T-helper 2 cell treated with Interferon-gamma antibody and Interleukin-4, amounts not matched to agents 5 μg/mL and 100 μg/mL, for 36 hours (primary cell): ENCODE measurements at regions not wholly inside any gene's neighbourhood (a gene's known extent, or its start where the extent isn't known, plus 50 kb on each side); places are given as distances from the start of the nearest gene placed in this dataset.
"Not testable (repeated sequence)": the region's sequence is repeated elsewhere in the genome, so short reads cannot be mapped to it uniquely, and the experiment has no call there.

ENCODE experiments used
- DNase-seq: peaks from one replicate; pipeline ENCODE4 v3.0.0; 2021; ENCODE audit warnings: low spot score
- H3K27ac Mint-ChIP-seq: one replicate; pipeline ENCODE4 v1.8.0; 2021; ENCODE audit warnings: mild to moderate bottlenecking, mixed read lengths
- H3K27me3 Mint-ChIP-seq: one replicate; pipeline ENCODE4 v1.8.0; 2021; ENCODE audit warnings: low read depth, mixed read lengths
- H3K36me3 Mint-ChIP-seq: one replicate; pipeline ENCODE4 v1.8.0; 2021; ENCODE audit warnings: low read depth, mixed read lengths
- H3K4me1 Mint-ChIP-seq: one replicate; pipeline ENCODE4 v1.8.0; 2021; ENCODE audit warnings: low read depth, mixed read lengths
- H3K4me3 Mint-ChIP-seq: one replicate; pipeline ENCODE4 v1.8.0; 2022; ENCODE audit warnings: mild to moderate bottlenecking, moderate library complexity, mixed read lengths
- H3K9me3 Mint-ChIP-seq: one replicate; pipeline ENCODE4 v1.8.0; 2021; ENCODE audit warnings: mixed read lengths

- DNase-seq: no peak
- Mint-ChIP-seq H3K27ac (no peak overlapping the region), H3K9me3 (no peaks in the 10 kb centered on the region), H3K4me3 (no peak overlapping the region), H3K4me1 (no peaks in the 10 kb centered on the region), H3K36me3 (no peaks in the 10 kb centered on the region), H3K27me3 (no peaks in the 10 kb centered on the region)
These were observed 90.3 kb downstream of the NKX2-1 start for GRCh38 chr14:36429692-36430091.

GRCh38 chr14:36428350-36428749 is 91.7 kb downstream of the NKX2-1 start:
- Mint-ChIP-seq H3K36me3 (no peaks in the 10 kb centered on the region), H3K27ac (no peak overlapping the region), H3K4me1 (no peaks in the 10 kb centered on the region), H3K4me3 (no peak overlapping the region), H3K27me3 (no peaks in the 10 kb centered on the region), H3K9me3 (no peaks in the 10 kb centered on the region)
- DNase-seq: no peak

GRCh38 chr14:36426836-36427235 is 93.2 kb downstream of the NKX2-1 start:
- Mint-ChIP-seq H3K27ac (no peak overlapping the region), H3K27me3 (no peaks in the 10 kb centered on the region), H3K9me3 (no peaks in the 10 kb centered on the region), H3K4me3 (no peak overlapping the region), H3K36me3 (no peaks in the 10 kb centered on the region), H3K4me1 (no peaks in the 10 kb centered on the region)
- no peak for DNase-seq

- H3K27me3 Mint-ChIP-seq: no peaks in the 10 kb centered on the region
- no peak for DNase-seq
- H3K4me3 Mint-ChIP-seq: no peak overlapping the region
- no peaks in the 10 kb centered on the region for H3K36me3 Mint-ChIP-seq
- H3K4me1 Mint-ChIP-seq: no peaks in the 10 kb centered on the region
- no peak overlapping the region for H3K27ac Mint-ChIP-seq
- no peaks in the 10 kb centered on the region for H3K9me3 Mint-ChIP-seq
These were observed 93.9 kb downstream of the NKX2-1 start for GRCh38 chr14:36426113-36426512.

- no peak overlapping the region for H3K27ac Mint-ChIP-seq
- no peak overlapping the region for H3K4me3 Mint-ChIP-seq
- DNase-seq: no peak
- no peaks in the 10 kb centered on the region for H3K4me1 Mint-ChIP-seq
- no peaks in the 10 kb centered on the region for H3K36me3 Mint-ChIP-seq
- no peaks in the 10 kb centered on the region for H3K27me3 Mint-ChIP-seq
- H3K9me3 Mint-ChIP-seq: no peaks in the 10 kb centered on the region
These were observed 95.4 kb downstream of the NKX2-1 start for GRCh38 chr14:36424478-36425102.

- no peak overlapping the region for H3K27ac Mint-ChIP-seq
- no peak overlapping the region for H3K4me3 Mint-ChIP-seq
- H3K27me3 Mint-ChIP-seq: no peaks in the 10 kb centered on the region
- DNase-seq: no peak
- H3K9me3 Mint-ChIP-seq: no peaks in the 10 kb centered on the region
- H3K36me3 Mint-ChIP-seq: no peaks in the 10 kb centered on the region
- no peaks in the 10 kb centered on the region for H3K4me1 Mint-ChIP-seq
These were observed 96.6 kb downstream of the NKX2-1 start for GRCh38 chr14:36423430-36423829.

GRCh38 chr14:36420149-36420687 is 99.8 kb upstream of the MBIP start:
- Mint-ChIP-seq H3K27ac (no peak overlapping the region), H3K9me3 (peaks cover 5% of the 10 kb centered on the region), H3K4me3 (no peak overlapping the region), H3K4me1 (no peaks in the 10 kb centered on the region), H3K27me3 (no peaks in the 10 kb centered on the region), H3K36me3 (no peaks in the 10 kb centered on the region)
- no peak for DNase-seq

- H3K4me1 Mint-ChIP-seq: no peaks in the 10 kb centered on the region
- H3K27me3 Mint-ChIP-seq: no peaks in the 10 kb centered on the region
- DNase-seq: no peak
- H3K4me3 Mint-ChIP-seq: no peak overlapping the region
- H3K27ac Mint-ChIP-seq: no peak overlapping the region
- no peaks in the 10 kb centered on the region for H3K36me3 Mint-ChIP-seq
- peaks cover 5% of the 10 kb centered on the region for H3K9me3 Mint-ChIP-seq
These were observed 98.5 kb upstream of the MBIP start for GRCh38 chr14:36418937-36419336.

GRCh38 chr14:36411951-36412350 is 91.5 kb upstream of the MBIP start:
- H3K4me3 Mint-ChIP-seq, H3K27me3 Mint-ChIP-seq, H3K36me3 Mint-ChIP-seq, H3K27ac Mint-ChIP-seq, DNase-seq, H3K9me3 Mint-ChIP-seq, H3K4me1 Mint-ChIP-seq: not testable (repeated sequence)

GRCh38 chr14:36408388-36408787 is 88.0 kb upstream of the MBIP start:
- Mint-ChIP-seq H3K4me1 (no peaks in the 10 kb centered on the region), H3K36me3 (no peaks in the 10 kb centered on the region), H3K4me3 (no peak overlapping the region), H3K27ac (no peak overlapping the region), H3K9me3 (peaks cover 4% of the 10 kb centered on the region), H3K27me3 (no peaks in the 10 kb centered on the region)
- no peak for DNase-seq

GRCh38 chr14:36405589-36406274 is 85.3 kb upstream of the MBIP start:
- Mint-ChIP-seq H3K9me3 (no peaks in the 10 kb centered on the region), H3K27ac (no peak overlapping the region)

GRCh38 chr14:36402867-36403266 is 82.4 kb upstream of the MBIP start:
- Mint-ChIP-seq H3K4me3 (no peak overlapping the region), H3K27ac (no peak overlapping the region), H3K4me1 (no peaks in the 10 kb centered on the region), H3K27me3 (no peaks in the 10 kb centered on the region), H3K9me3 (no peaks in the 10 kb centered on the region), H3K36me3 (no peaks in the 10 kb centered on the region)
- no peak for DNase-seq

More at GRCh38 chr14:36405589-36406274, 85.3 kb upstream of the MBIP start:
- no peaks in the 10 kb centered on the region for H3K36me3 Mint-ChIP-seq
- H3K4me1 Mint-ChIP-seq: no peaks in the 10 kb centered on the region
- no peak for DNase-seq
- no peaks in the 10 kb centered on the region for H3K27me3 Mint-ChIP-seq
- H3K4me3 Mint-ChIP-seq: no peak overlapping the region

GRCh38 chr14:36398463-36399291 is 78.2 kb upstream of the MBIP start:
- DNase-seq: no peak
- Mint-ChIP-seq H3K27me3 (no peaks in the 10 kb centered on the region), H3K9me3 (no peaks in the 10 kb centered on the region), H3K4me3 (no peak overlapping the region), H3K27ac (no peak overlapping the region), H3K36me3 (no peaks in the 10 kb centered on the region), H3K4me1 (no peaks in the 10 kb centered on the region)

GRCh38 chr14:36397357-36397756 is 76.9 kb upstream of the MBIP start:
- no peaks in the 10 kb centered on the region for H3K9me3 Mint-ChIP-seq
- DNase-seq: no peak
- H3K36me3 Mint-ChIP-seq: no peaks in the 10 kb centered on the region
- no peak overlapping the region for H3K4me3 Mint-ChIP-seq
- no peaks in the 10 kb centered on the region for H3K4me1 Mint-ChIP-seq
- H3K27me3 Mint-ChIP-seq: no peaks in the 10 kb centered on the region
- no peak overlapping the region for H3K27ac Mint-ChIP-seq
